ENCODE measurements at regions not wholly inside any gene's neighbourhood (a gene's known extent, or its start where the extent isn't known, plus 50 kb on each side); places are given as distances from the start of the nearest gene placed in this dataset.
A peak's percentile ranks its signal among the peaks of the same experiment; 100 is the strongest.

DNA sequence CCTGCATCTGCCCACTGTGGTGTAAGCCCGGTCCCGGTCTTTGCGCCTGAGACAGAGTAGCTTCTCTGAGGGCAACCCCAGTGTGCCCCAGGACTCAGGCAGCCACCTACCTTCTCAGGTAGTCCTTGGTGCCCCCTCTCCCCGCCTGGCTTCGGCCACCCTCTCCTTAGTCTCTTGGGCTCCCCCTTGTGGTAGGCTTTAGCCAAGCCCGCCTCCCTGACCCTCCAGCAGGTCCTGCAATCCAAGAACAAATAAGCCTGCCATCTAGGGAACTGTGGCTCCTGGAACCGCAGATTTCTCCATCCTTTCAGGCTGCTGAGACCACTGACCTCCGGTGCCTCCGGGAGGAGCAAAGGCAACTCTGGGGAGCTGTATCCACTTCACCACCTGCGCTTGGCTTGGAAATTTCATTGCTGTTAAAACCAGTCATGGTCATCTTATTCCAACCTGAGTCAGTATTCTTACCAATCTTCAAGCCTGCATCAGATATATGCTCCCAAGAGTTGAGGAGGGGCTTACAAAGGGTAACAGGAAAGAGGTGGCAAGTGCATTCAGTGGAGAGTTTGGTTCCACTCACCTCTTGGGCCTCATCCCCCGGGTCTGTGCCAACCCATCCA is 52.8 kb upstream of the TENM4 start:
- Mint-ChIP-seq H3K27me3 (ENCODE audit: low read depth) (peaks cover 8% of the 10 kb centered on the region), H3K27ac (peak overlapping the region in 1 of 3 experiments; percentile 58; a peak in 1 of 7 replicates), H3K9me3 (peaks cover 5 to 7% of the 10 kb centered on the region in 2 experiments; a peak in 4 of 5 replicates), H3K36me3 (ENCODE audit: insufficient read depth in 1 of 3, low read depth in 3 of 3) (peaks cover 0 to 7% (median 2%) of the 10 kb centered on the region in 3 experiments; a peak in 3 of 7 replicates), H3K4me3 (no peak overlapping the region; a peak in 1 of 5 replicates), H3K4me1 (peaks cover 18% of the 10 kb centered on the region in 2 experiments)
- H3K4ac ChIP-seq (ENCODE audit: low read depth, low read length) = no peak overlapping the region
- H2AK5ac ChIP-seq (ENCODE audit: insufficient read length, low read length) = no peak overlapping the region
- no peak overlapping the region for H2BK120ac ChIP-seq (ENCODE audit: low read depth, low read length, poor library complexity, severe bottlenecking)
- H3K79me2 ChIP-seq (ENCODE audit: insufficient read depth, low read length) = no peaks in the 10 kb centered on the region
- no peak overlapping the region for H4K5ac ChIP-seq (ENCODE audit: insufficient read length, low read depth, low read length)
- no peaks in the 10 kb centered on the region for H3K23me2 ChIP-seq (ENCODE audit: insufficient read length, low read depth, low read length, poor library complexity, severe bottlenecking)
- no peak overlapping the region for H2AFZ ChIP-seq (ENCODE audit: low read length)
- DNase-seq = peak; percentile 95
- no peak overlapping the region for H3K23ac ChIP-seq (ENCODE audit: insufficient read length, low read depth, low read length)
- no peaks in the 10 kb centered on the region for H3K79me1 ChIP-seq (ENCODE audit: insufficient read depth, low read depth, low read length, poor library complexity, severe bottlenecking)
- H2BK5ac ChIP-seq (ENCODE audit: insufficient read length, low read length) = no peak overlapping the region
- H3K27ac ChIP-seq (ENCODE audit: insufficient read length, low read depth, low read length) = no peak overlapping the region
- H2BK12ac ChIP-seq (ENCODE audit: insufficient read length, low read depth, low read length) = no peak overlapping the region
- TF ChIP-seq, protein P1, sequence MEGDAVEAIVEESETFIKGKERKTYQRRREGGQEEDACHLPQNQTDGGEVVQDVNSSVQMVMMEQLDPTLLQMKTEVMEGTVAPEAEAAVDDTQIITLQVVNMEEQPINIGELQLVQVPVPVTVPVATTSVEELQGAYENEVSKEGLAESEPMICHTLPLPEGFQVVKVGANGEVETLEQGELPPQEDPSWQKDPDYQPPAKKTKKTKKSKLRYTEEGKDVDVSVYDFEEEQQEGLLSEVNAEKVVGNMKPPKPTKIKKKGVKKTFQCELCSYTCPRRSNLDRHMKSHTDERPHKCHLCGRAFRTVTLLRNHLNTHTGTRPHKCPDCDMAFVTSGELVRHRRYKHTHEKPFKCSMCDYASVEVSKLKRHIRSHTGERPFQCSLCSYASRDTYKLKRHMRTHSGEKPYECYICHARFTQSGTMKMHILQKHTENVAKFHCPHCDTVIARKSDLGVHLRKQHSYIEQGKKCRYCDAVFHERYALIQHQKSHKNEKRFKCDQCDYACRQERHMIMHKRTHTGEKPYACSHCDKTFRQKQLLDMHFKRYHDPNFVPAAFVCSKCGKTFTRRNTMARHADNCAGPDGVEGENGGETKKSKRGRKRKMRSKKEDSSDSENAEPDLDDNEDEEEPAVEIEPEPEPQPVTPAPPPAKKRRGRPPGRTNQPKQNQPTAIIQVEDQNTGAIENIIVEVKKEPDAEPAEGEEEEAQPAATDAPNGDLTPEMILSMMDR (conservative IDR thresholded peaks at IDR 0.05) = peak; percentile 98
- H3K56ac ChIP-seq (ENCODE audit: insufficient read length, low read depth, low read length) = no peak overlapping the region
- no peak overlapping the region for H2BK15ac ChIP-seq (ENCODE audit: low read depth, low read length)
- no peak overlapping the region for H2BK20ac ChIP-seq (ENCODE audit: low read depth, low read length, poor library complexity, severe bottlenecking)
- H3K4me2 ChIP-seq (ENCODE audit: insufficient read depth, insufficient read length, low read length) = no peak overlapping the region
- H3T11ph ChIP-seq (ENCODE audit: low read length) = no peak overlapping the region
- H4K91ac ChIP-seq (ENCODE audit: insufficient read length, low read depth, low read length) = no peak overlapping the region
- no peak overlapping the region for H3K9ac ChIP-seq (ENCODE audit: extremely low read depth, insufficient read length, low read length)
- H4K20me1 ChIP-seq (ENCODE audit: control insufficient read depth, insufficient read depth, insufficient read length) = no peaks in the 10 kb centered on the region
- no peaks in the 10 kb centered on the region for H3K4me1 ChIP-seq (ENCODE audit: insufficient read depth, low read length)
- H3K9me3 ChIP-seq (ENCODE audit: control insufficient read depth, low read depth, low read length) = no peaks in the 10 kb centered on the region
- no peaks in the 10 kb centered on the region for H3K27me3 ChIP-seq (ENCODE audit: insufficient read depth, low read length)
- no peak overlapping the region for H3K14ac ChIP-seq (ENCODE audit: insufficient read depth, low read length)
- no peak overlapping the region for H3K18ac ChIP-seq (ENCODE audit: insufficient read length, low read depth, low read length)
- H4K8ac ChIP-seq (replicated peaks; ENCODE audit: insufficient read length, low read depth, low read length) = no peak overlapping the region
- no CpG with 5 or more reads among the region's 11 CpGs for WGBS (ENCODE audit: extremely low coverage, insufficient read length, low lambda C conversion rate)

Measured in H9 (cell line).